IgD-negative memory B cell (primary cell): ENCODE measurements at regions not wholly inside any gene's neighbourhood (a gene's known extent, or its start where the extent isn't known, plus 50 kb on each side); places are given as distances from the start of the nearest gene placed in this dataset.

Source experiments
- H3K27ac Mint-ChIP-seq, 3 donors: one replicate each; pipeline ENCODE4 v1.8.0; 2020 to 2022; ENCODE audit warnings: mild to moderate bottlenecking in 3 of 3, mixed read lengths in 3 of 3, moderate library complexity in 1 of 3
- H3K27me3 Mint-ChIP-seq: one replicate; pipeline ENCODE4 v1.8.0; 2021; ENCODE audit warnings: mixed read lengths
- H3K36me3 Mint-ChIP-seq: one replicate; pipeline ENCODE4 v1.8.0; 2020; ENCODE audit warnings: mild to moderate bottlenecking, mixed read lengths
- H3K4me1 Mint-ChIP-seq, 3 donors: one replicate each; pipeline ENCODE4 v1.8.0; 2020 to 2022; ENCODE audit warnings: mixed read lengths in 3 of 3, mild to moderate bottlenecking in 1 of 3
- H3K4me3 Mint-ChIP-seq, 4 donors: one replicate each; pipeline ENCODE4 v1.8.0; 2020 to 2022; ENCODE audit warnings: mild to moderate bottlenecking in 4 of 4, mixed read lengths in 4 of 4, moderate library complexity in 3 of 4
- H3K9me3 Mint-ChIP-seq, 3 donors: one replicate each; pipeline ENCODE4 v1.8.0; 2020 to 2021; ENCODE audit warnings: mixed read lengths in 3 of 3, mild to moderate bottlenecking in 1 of 3

DNA sequence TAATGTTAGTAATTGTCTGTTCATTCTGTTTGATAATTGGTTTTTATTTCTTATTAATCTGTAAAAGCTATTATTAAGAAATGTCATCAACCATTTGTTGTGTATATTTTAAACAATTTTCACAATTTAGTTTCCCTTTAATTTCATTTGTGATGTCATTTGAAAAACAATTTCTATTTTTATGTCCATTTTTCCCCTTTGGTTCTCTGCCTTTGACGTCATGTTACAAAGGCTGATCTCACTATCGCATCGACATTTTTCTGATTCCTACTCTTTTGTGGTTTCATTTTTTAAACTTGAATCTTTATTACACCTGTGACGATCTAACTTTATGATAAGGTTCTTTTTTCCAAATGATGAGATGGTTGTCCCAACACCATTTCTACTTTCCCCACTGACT is 191.0 kb upstream of the ZNF507 start:
- peaks cover 0 to 4% (median 0%) of the 10 kb centered on the region in 3 donors for H3K4me1 Mint-ChIP-seq
- no peak overlapping the region for H3K4me3 Mint-ChIP-seq
- H3K27ac Mint-ChIP-seq = no peak overlapping the region
- no peaks in the 10 kb centered on the region for H3K27me3 Mint-ChIP-seq
- H3K36me3 Mint-ChIP-seq = no peaks in the 10 kb centered on the region
- peaks cover 4 to 32% (median 5%) of the 10 kb centered on the region in 3 donors for H3K9me3 Mint-ChIP-seq

DNA sequence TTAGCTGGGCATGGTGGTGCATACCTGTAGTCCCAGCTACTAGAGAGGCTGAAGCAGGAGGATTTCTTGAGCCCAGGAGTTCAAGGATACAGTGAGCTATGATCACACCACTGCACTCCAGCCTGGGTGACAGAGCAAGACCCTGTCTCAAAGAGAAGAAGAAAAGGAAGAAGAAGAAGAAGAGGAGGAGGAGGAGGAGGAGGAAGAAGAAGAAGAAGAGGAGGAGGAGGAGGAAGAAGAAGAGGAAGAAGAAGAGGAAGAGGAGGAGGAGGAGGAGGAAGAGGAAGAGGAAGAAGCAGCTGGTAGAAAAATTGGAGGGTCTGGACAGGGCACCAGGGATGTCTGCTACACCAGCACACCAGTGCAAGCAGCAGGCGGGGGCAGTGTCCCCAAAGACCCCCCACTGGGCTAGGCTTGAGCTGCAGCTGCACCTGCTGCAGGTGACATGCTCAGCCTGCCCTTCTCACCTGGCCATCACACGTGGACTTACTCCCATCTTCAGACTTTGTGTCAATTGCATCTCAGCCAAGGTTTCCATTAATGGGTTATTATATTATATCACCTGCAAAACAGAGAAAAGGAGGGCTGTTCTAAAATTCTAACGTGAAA is 180.9 kb upstream of the ZNF507 start:
- H3K27me3 Mint-ChIP-seq = no peaks in the 10 kb centered on the region
- no peak overlapping the region for H3K4me3 Mint-ChIP-seq
- H3K27ac Mint-ChIP-seq = no peak overlapping the region
- peaks cover 2 to 4% (median 4%) of the 10 kb centered on the region in 3 donors for H3K9me3 Mint-ChIP-seq
- no peaks in the 10 kb centered on the region for H3K4me1 Mint-ChIP-seq
- no peaks in the 10 kb centered on the region for H3K36me3 Mint-ChIP-seq

DNA sequence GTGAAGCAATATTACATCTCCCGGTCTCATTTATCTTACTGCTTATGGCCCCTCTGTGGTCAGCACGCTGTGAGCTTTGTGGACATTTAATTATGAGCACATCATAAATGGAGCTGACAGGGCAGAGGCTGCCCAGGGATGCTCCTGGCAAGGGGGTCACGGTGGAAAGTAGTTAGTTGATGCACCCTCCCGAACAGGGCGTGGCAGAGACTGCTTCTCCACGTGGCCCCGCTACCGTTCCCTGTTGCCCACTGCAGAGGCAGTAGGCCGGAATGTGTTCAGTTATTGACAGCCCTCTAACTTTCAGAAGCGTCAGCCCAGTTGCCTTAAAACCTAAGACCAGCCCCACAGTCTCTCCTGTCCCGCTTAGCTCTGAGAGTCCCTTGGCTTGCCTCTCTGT is 180.3 kb upstream of the ZNF507 start:
- no peaks in the 10 kb centered on the region for H3K4me1 Mint-ChIP-seq

DNA sequence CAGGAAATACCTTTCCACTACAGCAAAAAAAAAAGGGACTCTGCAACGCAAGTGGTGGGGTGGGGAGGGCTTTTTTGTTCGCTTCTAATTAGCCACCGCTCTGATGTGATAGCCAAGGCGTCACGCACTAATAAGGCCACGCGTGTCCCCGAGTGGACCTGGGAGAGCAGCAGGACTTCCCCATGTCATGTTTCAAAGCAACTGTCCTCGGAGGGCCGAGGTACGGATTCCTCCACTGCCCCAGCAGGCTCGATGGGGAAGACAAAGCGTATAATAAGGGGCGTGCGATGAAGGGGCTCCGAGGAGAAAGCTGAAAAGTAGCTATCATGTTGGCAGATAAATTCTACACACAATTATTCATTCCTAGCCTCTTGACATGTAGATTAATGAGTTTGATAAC is 179.7 kb upstream of the ZNF507 start:
- Mint-ChIP-seq H3K27ac (no peak overlapping the region), H3K4me3 (no peak overlapping the region), H3K36me3 (no peaks in the 10 kb centered on the region), H3K4me1 (no peaks in the 10 kb centered on the region), H3K27me3 (no peaks in the 10 kb centered on the region), H3K9me3 (peaks cover 2 to 4% (median 4%) of the 10 kb centered on the region in 3 donors)

More for the DNA sequence above, 180.3 kb upstream of the ZNF507 start:
- Mint-ChIP-seq H3K36me3 (no peaks in the 10 kb centered on the region), H3K4me3 (no peak overlapping the region), H3K27ac (no peak overlapping the region), H3K9me3 (peaks cover 2 to 4% (median 4%) of the 10 kb centered on the region in 3 donors), H3K27me3 (no peaks in the 10 kb centered on the region)

DNA sequence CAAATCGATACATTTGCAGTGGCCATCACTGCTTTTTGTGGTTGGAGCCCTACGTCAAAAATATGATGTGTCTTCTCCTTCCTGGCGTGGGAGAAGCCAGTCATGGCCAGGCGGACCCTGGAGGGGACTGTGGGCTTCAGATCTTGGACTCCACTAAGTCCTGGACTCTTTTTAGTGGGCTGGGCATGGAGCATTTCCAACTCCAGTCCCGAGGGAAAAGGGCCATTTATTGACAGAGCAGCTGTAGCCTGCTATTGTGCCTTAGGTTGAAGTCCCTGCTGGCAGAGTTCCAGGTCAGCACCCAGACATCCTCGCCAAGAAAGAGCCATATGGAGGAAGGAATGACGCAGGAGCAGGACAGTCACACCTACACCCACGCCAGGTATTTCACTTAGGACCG is 179.2 kb upstream of the ZNF507 start:
- H3K4me1 Mint-ChIP-seq = no peaks in the 10 kb centered on the region
- no peaks in the 10 kb centered on the region for H3K27me3 Mint-ChIP-seq
- no peak overlapping the region for H3K27ac Mint-ChIP-seq
- H3K36me3 Mint-ChIP-seq = no peaks in the 10 kb centered on the region
- peaks cover 0 to 4% (median under 1%) of the 10 kb centered on the region in 3 donors for H3K9me3 Mint-ChIP-seq
- no peak overlapping the region for H3K4me3 Mint-ChIP-seq

DNA sequence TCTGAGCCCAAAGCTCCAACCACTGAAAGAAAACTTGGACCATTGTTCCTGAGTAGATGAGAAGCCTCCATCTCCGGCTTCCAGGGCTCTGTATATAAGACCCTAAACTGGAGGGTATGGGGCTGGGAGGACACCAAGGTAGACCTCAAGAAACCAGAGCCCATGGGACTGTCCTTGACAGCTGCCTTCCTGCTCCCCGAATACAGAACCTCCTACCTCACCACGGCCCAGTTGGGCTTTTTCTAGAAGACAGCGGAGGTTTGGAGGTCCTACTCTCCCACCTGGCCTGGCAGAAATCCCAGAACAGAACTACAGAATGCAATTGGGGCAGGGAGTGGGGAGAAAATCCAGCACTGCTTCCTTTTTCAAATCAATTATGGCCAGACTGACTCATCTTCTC is 177.3 kb upstream of the ZNF507 start:
- Mint-ChIP-seq H3K4me3 (no peak overlapping the region), H3K4me1 (no peaks in the 10 kb centered on the region), H3K36me3 (no peaks in the 10 kb centered on the region), H3K27ac (no peak overlapping the region), H3K9me3 (peaks cover 0 to 4% (median 0%) of the 10 kb centered on the region in 3 donors), H3K27me3 (no peaks in the 10 kb centered on the region)

DNA sequence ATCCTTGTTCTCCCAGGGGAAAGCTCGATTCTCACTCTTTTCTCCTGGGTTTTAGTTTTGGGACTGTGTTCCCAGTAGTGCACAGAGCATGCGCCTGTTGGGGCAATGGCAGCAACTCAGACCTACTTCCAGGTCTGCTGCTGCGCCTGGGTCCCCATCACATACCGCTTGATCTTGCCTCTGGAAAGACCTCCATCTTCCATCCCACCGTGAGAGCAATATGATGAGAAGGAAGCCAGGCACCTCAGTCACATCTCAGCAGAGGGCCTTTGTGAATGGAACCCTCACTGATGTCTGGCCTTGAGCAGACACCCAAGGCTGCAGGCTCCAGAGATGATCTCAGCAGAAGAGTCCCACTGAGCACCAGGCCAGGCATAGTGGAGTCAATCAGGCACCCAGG is 176.8 kb upstream of the ZNF507 start:
- Mint-ChIP-seq H3K36me3 (no peaks in the 10 kb centered on the region), H3K27me3 (no peaks in the 10 kb centered on the region), H3K9me3 (peaks cover 0 to 4% (median 0%) of the 10 kb centered on the region in 3 donors), H3K4me1 (no peaks in the 10 kb centered on the region), H3K27ac (no peak overlapping the region), H3K4me3 (no peak overlapping the region)

DNA sequence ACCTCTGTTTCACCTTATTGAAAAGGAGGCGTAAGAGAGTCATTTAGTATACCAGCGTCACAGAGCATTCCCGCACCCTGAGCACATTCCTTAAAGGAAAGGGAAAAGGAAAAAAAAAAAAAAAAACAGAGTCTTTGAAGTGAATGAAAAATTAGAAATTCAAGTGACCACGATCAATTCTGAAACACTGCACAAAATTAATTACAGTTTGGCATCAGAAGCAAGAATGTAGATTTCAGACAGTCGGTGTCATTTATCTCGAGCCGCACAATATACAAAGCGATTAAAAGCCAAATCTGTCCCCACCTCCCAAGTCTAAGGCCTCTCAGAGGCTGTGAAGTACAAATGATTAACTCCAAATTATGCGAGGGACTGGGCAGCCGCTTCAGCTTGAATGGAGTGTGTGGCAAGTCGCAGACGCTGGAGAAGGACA is 173.7 kb upstream of the ZNF507 start:
- Mint-ChIP-seq H3K36me3 (no peaks in the 10 kb centered on the region), H3K4me1 (no peaks in the 10 kb centered on the region), H3K27ac (no peak overlapping the region), H3K27me3 (no peaks in the 10 kb centered on the region), H3K9me3 (peaks cover 2 to 5% (median 2%) of the 10 kb centered on the region in 3 donors), H3K4me3 (no peak overlapping the region)

DNA sequence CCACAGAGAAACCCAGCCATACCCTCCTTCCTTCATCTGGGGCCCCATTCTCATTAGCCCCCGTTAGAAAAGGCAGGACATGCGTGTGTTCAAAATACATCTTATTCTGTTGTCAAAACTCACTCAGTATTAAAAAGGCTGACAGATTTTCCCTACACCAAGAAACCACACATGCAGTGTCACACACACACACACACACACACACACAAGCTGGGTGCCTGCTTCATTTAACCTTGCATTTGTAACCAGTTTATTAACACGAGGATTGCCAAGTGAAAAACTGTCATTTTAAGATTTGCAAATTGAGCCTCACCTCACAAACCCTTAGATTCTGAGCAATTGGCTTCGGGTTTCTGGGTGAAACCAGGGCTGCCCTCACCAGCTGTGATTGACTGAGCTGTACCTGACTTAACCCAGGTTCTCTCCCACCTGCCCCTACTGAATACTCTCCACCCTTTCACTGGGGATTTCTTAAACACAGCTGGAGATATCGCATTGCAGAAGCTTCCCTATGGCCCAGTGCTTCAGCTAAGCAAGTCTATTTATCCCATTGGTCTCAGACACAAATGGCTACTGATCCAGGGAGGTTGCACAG is 172.7 kb upstream of the ZNF507 start:
- Mint-ChIP-seq H3K27ac (no peak overlapping the region), H3K4me3 (no peak overlapping the region), H3K4me1 (no peaks in the 10 kb centered on the region), H3K27me3 (no peaks in the 10 kb centered on the region), H3K9me3 (peaks cover 2 to 5% (median 2%) of the 10 kb centered on the region in 3 donors), H3K36me3 (no peaks in the 10 kb centered on the region)

DNA sequence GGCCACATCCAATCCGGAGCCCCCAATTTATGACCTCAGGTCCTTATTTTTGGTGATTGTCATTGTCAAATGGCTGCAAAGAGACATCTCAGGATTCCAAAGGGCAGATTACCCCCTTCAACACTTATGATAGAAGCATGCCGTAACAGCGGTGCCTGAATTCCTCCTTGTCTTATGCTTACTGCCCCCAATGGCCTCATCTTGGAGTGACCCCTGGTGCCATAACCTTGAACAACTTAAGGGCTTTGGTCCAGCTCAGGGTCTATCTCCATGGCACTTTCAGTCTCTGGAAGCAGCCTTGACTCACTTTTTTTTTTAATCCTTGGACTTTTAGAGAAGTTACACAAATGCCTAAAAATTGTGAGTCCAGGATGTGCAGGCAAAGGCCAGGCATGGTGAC is 171.6 kb upstream of the ZNF507 start:
- Mint-ChIP-seq H3K27me3 (no peaks in the 10 kb centered on the region), H3K27ac (no peak overlapping the region), H3K4me1 (no peaks in the 10 kb centered on the region), H3K36me3 (peaks cover 2% of the 10 kb centered on the region), H3K4me3 (no peak overlapping the region), H3K9me3 (peaks cover 2 to 5% (median 2%) of the 10 kb centered on the region in 3 donors)

DNA sequence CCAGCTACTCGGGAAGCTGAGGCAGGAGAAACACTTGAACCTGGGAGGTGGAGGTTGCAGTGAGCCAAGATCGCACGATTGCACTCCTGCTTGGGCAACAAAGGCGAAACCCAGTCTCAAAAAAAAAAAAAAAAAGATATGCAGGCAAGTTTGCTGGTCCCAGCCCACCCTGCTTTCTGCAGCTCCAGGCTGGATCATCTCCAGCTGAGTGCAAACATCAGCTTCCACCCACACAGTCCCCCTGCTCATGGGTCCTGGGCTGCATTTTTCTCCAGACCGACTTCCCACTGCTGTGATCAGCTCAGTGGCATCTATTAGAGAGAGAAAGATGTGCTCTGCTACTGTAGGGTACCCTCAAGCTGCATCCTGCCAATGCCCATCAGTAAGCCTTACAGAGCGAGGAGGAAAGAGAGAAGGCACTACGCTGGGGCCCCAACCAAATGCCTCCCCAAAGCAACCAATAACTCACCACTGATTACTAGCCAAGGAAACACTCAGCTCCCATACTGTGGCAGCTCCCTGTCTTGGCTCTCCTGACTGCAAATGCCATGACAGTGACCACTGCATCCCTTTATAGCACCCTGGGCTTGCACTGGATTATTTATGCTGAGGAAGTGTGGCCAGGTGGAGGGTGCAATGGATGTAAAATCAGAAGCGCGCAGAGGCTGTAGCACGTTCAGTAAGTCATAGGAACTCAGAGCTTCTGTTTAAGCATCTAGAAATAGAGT is 170.9 kb upstream of the ZNF507 start:
- H3K27ac Mint-ChIP-seq = no peak overlapping the region
- H3K4me3 Mint-ChIP-seq = no peak overlapping the region
- peaks cover 2% of the 10 kb centered on the region for H3K36me3 Mint-ChIP-seq
- H3K9me3 Mint-ChIP-seq = peaks cover 2 to 5% (median 2%) of the 10 kb centered on the region in 3 donors
- H3K27me3 Mint-ChIP-seq = no peaks in the 10 kb centered on the region
- H3K4me1 Mint-ChIP-seq = no peaks in the 10 kb centered on the region

DNA sequence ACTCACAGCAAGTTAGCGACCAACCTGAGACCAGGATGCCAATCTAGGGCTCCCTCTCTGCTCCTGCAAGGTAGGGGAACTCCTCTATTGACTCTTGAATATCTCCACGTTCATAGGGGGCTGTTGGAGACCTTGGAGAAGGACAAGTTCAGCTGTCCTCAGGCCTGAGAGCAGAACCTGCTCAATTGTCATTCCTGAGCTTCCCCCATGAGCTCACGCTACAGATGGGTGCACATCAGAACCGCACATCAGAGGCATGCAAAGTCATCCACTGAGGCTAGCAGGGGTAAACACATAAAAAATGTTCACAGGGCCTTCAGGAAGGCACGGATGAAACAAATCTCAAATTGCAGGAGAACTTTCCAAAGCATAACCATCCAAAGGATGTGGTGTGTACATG is 168.8 kb upstream of the ZNF507 start:
- Mint-ChIP-seq H3K9me3 (peaks cover 2 to 5% (median 2%) of the 10 kb centered on the region in 3 donors), H3K27ac (no peak overlapping the region), H3K4me1 (no peaks in the 10 kb centered on the region), H3K27me3 (no peaks in the 10 kb centered on the region), H3K36me3 (peaks cover 2% of the 10 kb centered on the region), H3K4me3 (no peak overlapping the region)

DNA sequence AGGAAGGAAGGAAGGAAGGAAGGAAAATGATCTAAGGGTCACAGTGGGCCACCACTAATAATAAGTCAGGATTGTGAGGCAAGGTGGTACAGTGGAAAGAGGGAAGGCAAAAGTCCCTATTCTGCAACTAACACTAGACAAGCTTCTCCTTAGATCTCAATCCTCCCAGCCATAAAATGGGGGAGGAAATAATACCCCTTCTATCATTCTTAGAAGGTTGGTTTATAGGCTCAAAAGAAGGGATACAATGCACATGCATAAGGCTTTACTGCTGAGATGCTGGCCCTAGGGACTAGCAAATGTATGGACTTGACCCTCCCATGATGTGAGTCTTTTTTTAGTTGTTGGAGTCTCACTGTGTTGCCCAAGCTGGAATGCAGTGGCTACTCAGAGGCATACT is 167.7 kb upstream of the ZNF507 start:
- no peak overlapping the region for H3K4me3 Mint-ChIP-seq

DNA sequence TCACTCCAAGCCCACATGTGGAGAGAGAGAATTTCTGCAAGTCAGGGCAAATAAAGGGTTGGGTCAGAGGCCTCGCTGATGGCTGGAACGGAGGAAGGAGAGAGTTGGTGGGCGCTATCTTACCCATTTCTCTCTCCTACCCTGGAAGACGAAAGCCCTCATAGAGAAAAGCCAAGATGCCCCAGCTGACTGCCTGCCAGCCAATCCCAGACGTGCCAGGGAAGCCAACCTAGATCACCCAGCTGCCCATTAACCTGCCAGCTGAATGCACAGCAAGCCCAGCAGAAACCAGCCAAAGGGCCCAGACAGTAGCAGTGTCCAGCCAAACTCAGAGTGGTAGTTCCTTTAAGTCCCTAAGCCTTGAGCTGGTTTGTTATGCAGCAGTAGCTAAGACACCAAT is 167.0 kb upstream of the ZNF507 start:
- Mint-ChIP-seq H3K4me1 (no peaks in the 10 kb centered on the region), H3K36me3 (peaks cover 2% of the 10 kb centered on the region), H3K27me3 (no peaks in the 10 kb centered on the region), H3K27ac (no peak overlapping the region), H3K4me3 (no peak overlapping the region), H3K9me3 (peaks cover 2 to 5% (median 2%) of the 10 kb centered on the region in 3 donors)

More for the DNA sequence above, 167.7 kb upstream of the ZNF507 start:
- peaks cover 2 to 5% (median 2%) of the 10 kb centered on the region in 3 donors for H3K9me3 Mint-ChIP-seq
- no peaks in the 10 kb centered on the region for H3K27me3 Mint-ChIP-seq
- H3K4me1 Mint-ChIP-seq = no peaks in the 10 kb centered on the region
- no peak overlapping the region for H3K27ac Mint-ChIP-seq
- H3K36me3 Mint-ChIP-seq = peaks cover 2% of the 10 kb centered on the region

DNA sequence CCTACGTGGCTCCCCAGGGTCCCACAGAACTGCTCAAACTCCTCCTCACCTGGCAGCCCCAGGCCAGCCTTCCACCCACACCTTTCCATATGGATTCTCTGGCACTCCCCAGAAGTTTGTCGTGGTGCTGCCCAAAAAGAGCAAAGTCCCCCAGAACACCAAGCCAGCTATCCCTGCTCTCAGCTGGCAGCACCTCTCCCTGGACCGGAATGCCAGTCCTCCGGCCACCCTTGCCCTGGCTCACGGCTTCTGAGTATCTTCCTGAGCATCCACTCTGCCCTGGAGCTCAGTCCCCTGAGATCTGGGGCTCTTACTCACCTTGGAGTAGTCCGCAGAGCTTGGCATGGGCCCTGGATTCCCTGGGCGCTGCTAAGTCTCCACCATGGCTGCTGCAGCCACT is 166.5 kb upstream of the ZNF507 start:
- no peak overlapping the region for H3K4me3 Mint-ChIP-seq
- H3K27ac Mint-ChIP-seq = peak overlapping the region in 1 of 3 donors; percentile 76
- no peaks in the 10 kb centered on the region for H3K4me1 Mint-ChIP-seq
- H3K9me3 Mint-ChIP-seq = peaks cover 2 to 5% (median 2%) of the 10 kb centered on the region in 3 donors
- no peaks in the 10 kb centered on the region for H3K27me3 Mint-ChIP-seq
- peaks cover 2% of the 10 kb centered on the region for H3K36me3 Mint-ChIP-seq
